Eye (tissue), 1 donor: ENCODE measurements at regions not wholly inside any gene's neighbourhood (a gene's known extent, or its start where the extent isn't known, plus 50 kb on each side); places are given as distances from the start of the nearest gene placed in this dataset.

Experiments
- DNase-seq: peaks from one replicate; pipeline ENCODE4 v3.0.0-alpha.2; 2015

- DNase-seq, result no peak
These were observed 105.9 kb upstream of the TARS1 start for GRCh38 chr5:33334829-33335228.

- DNase-seq, result no peak
These were observed 103.7 kb upstream of the TARS1 start for GRCh38 chr5:33336891-33337636.

- DNase-seq, result no peak
These were observed 103.2 kb upstream of the TARS1 start for GRCh38 chr5:33337637-33337992.

GRCh38 chr5:33338336-33339110, 102.2 kb upstream of the TARS1 start:
- DNase-seq, result no peak

GRCh38 chr5:33339413-33339812, 101.4 kb upstream of the TARS1 start:
- DNase-seq, result no peak

GRCh38 chr5:33340195-33340594, 100.6 kb upstream of the TARS1 start:
- DNase-seq, result no peak

- DNase-seq, result no peak
These were observed 99.4 kb upstream of the TARS1 start for GRCh38 chr5:33341351-33341750.

- DNase-seq, result peak; percentile 31
These were observed 97.0 kb upstream of the TARS1 start for GRCh38 chr5:33343676-33344327.

GRCh38 chr5:33346534-33346933, 94.2 kb upstream of the TARS1 start:
- no peak for DNase-seq

GRCh38 chr5:33361781-33362180, 79.0 kb upstream of the TARS1 start:
- no peak for DNase-seq

- DNase-seq, result no peak
These were observed 77.8 kb upstream of the TARS1 start for GRCh38 chr5:33362915-33363314.

GRCh38 chr5:33363537-33363936, 77.2 kb upstream of the TARS1 start:
- DNase-seq, result no peak

- DNase-seq, result no peak
These were observed 76.4 kb upstream of the TARS1 start for GRCh38 chr5:33364406-33364805.

- no peak for DNase-seq
These were observed 73.3 kb upstream of the TARS1 start for GRCh38 chr5:33367416-33367815.

GRCh38 chr5:33369485-33370465, 71.0 kb upstream of the TARS1 start:
- peak; percentile 86 for DNase-seq

- DNase-seq, result no peak
These were observed 70.3 kb upstream of the TARS1 start for GRCh38 chr5:33370466-33370859.

GRCh38 chr5:33371660-33372059, 69.1 kb upstream of the TARS1 start:
- no peak for DNase-seq

- no peak for DNase-seq
These were observed 67.9 kb upstream of the TARS1 start for GRCh38 chr5:33372721-33373472.

GRCh38 chr5:33375900-33376299, 64.9 kb upstream of the TARS1 start:
- no peak for DNase-seq

GRCh38 chr5:33379757-33380156, 61.0 kb upstream of the TARS1 start:
- DNase-seq, result peak; percentile 30

GRCh38 chr5:33381243-33381642, 59.5 kb upstream of the TARS1 start:
- DNase-seq, result no peak
